ENCODE measurements at regions not wholly inside any gene's neighbourhood (a gene's known extent, or its start where the extent isn't known, plus 50 kb on each side); places are given as distances from the start of the nearest gene placed in this dataset.

GRCh38 chr12:67426067-67426466 lies 156.9 kb downstream of the CAND1 start:
- Histone ChIP-seq H2AFZ (ENCODE audit: control insufficient read depth, low read length) (no peak overlapping the region), H3K4me1 (ENCODE audit: control insufficient read depth, extremely low read depth, insufficient read depth, low read length) (peaks cover 8% of the 10 kb centered on the region), H3K36me3 (ENCODE audit: control insufficient read depth in 2 of 2, extremely low read depth in 1 of 2, insufficient read depth in 2 of 2, low read length in 2 of 2) (no peaks in the 10 kb centered on the region), H3K27ac (ENCODE audit: control insufficient read depth, insufficient read depth, low read length) (no peak overlapping the region), H3K4me2 (ENCODE audit: control insufficient read depth, extremely low read depth, insufficient read depth, low read depth, low read length) (no peak overlapping the region), H3K4me3 (ENCODE audit: control insufficient read depth in 2 of 3, extremely low read depth in 1 of 3, insufficient read depth in 2 of 3, low read depth in 1 of 3, low read length in 3 of 3) (no peak overlapping the region), H3K9me3 (ENCODE audit: control insufficient read depth, low read depth, low read length) (no peaks in the 10 kb centered on the region), H3K9ac (ENCODE audit: control insufficient read depth, extremely low read depth, insufficient read depth, low read length) (no peak overlapping the region), H4K20me1 (ENCODE audit: control insufficient read depth, extremely low read depth, insufficient read depth, low read length) (no peaks in the 10 kb centered on the region), H3K79me2 (ENCODE audit: control insufficient read depth, insufficient read depth, low read length) (no peaks in the 10 kb centered on the region), H3K27me3 (ENCODE audit: control insufficient read depth, extremely low read depth, insufficient read depth, low read length) (no peaks in the 10 kb centered on the region), H3K9me1 (ENCODE audit: control insufficient read depth, extremely low read depth, insufficient read depth, low read length) (no peaks in the 10 kb centered on the region)
- DNase-seq (ENCODE audit: low read depth, low spot score): no peak
- FAIRE-seq: peak; percentile 51
- TF ChIP-seq EZH2 (IDR thresholded peaks at IDR 0.05; ENCODE audit: low read length) (no peak), CTCF (optimal IDR thresholded peaks at IDR 0.05 in 1 of 3, IDR thresholded peaks at IDR 0.05 in 1 of 3, conservative IDR thresholded peaks at IDR 0.05 in 1 of 3; ENCODE audit: extremely low read depth in 1 of 3, insufficient read depth in 2 of 3, low read length in 3 of 3) (no peak)
- dilution Hi-C loops (cut with MboI; ENCODE audit: extremely low pct_ligation_motif_present, low sequenced_read_pairs): no loop called here

GRCh38 chr12:67427336-67427735 lies 158.2 kb downstream of the CAND1 start:
- Histone ChIP-seq H3K27me3 (ENCODE audit: control insufficient read depth, extremely low read depth, insufficient read depth, low read length) (no peaks in the 10 kb centered on the region), H3K9ac (ENCODE audit: control insufficient read depth, extremely low read depth, insufficient read depth, low read length) (no peak overlapping the region), H3K4me2 (ENCODE audit: control insufficient read depth, extremely low read depth, insufficient read depth, low read depth, low read length) (no peak overlapping the region), H3K4me3 (ENCODE audit: control insufficient read depth in 2 of 3, extremely low read depth in 1 of 3, insufficient read depth in 2 of 3, low read depth in 1 of 3, low read length in 3 of 3) (no peak overlapping the region), H3K79me2 (ENCODE audit: control insufficient read depth, insufficient read depth, low read length) (no peaks in the 10 kb centered on the region), H2AFZ (ENCODE audit: control insufficient read depth, low read length) (no peak overlapping the region), H3K27ac (ENCODE audit: control insufficient read depth, insufficient read depth, low read length) (no peak overlapping the region), H3K9me1 (ENCODE audit: control insufficient read depth, extremely low read depth, insufficient read depth, low read length) (no peaks in the 10 kb centered on the region), H3K4me1 (ENCODE audit: control insufficient read depth, extremely low read depth, insufficient read depth, low read length) (peaks cover 8% of the 10 kb centered on the region), H3K9me3 (ENCODE audit: control insufficient read depth, low read depth, low read length) (no peaks in the 10 kb centered on the region), H3K36me3 (ENCODE audit: control insufficient read depth in 2 of 2, extremely low read depth in 1 of 2, insufficient read depth in 2 of 2, low read length in 2 of 2) (no peaks in the 10 kb centered on the region), H4K20me1 (ENCODE audit: control insufficient read depth, extremely low read depth, insufficient read depth, low read length) (no peaks in the 10 kb centered on the region)
- DNase-seq (ENCODE audit: low read depth, low spot score) (no peak), FAIRE-seq (no peak)
- dilution Hi-C loops (cut with MboI; ENCODE audit: extremely low pct_ligation_motif_present, low sequenced_read_pairs): no loop called here
- no peak for TF ChIP-seq EZH2 (IDR thresholded peaks at IDR 0.05; ENCODE audit: low read length)
- no peak for TF ChIP-seq CTCF (optimal IDR thresholded peaks at IDR 0.05 in 1 of 3, IDR thresholded peaks at IDR 0.05 in 1 of 3, conservative IDR thresholded peaks at IDR 0.05 in 1 of 3; ENCODE audit: extremely low read depth in 1 of 3, insufficient read depth in 2 of 3, low read length in 3 of 3)

All from keratinocyte (primary cell).